Prostate gland (tissue), 2 donors: ENCODE measurements at regions not wholly inside any gene's neighbourhood (a gene's known extent, or its start where the extent isn't known, plus 50 kb on each side); places are given as distances from the start of the nearest gene placed in this dataset.

Experiments used
- CTCF ChIP-seq, 4 experiments: fragments of 200-600 bp in 2 of 4; fragments of 450-650 bp in 2 of 4; sonication (generic) in 2 of 4; IDR thresholded peaks; 1 replicate in 3 of 4; 2 replicates in 1 of 4; pipeline ENCODE4 v1.5.1; 2016 to 2019; ENCODE audit warnings: antibody characterized with exemption in 4 of 4, mild to moderate bottlenecking in 2 of 4, moderate library complexity in 2 of 4
- POLR2AphosphoS5 ChIP-seq: sonication (generic); formaldehyde crosslinking; IDR thresholded peaks from one replicate; pipeline ENCODE4 v1.6.1; 2017; ENCODE audit warnings: antibody characterized with exemption

- TF ChIP-seq CTCF (IDR thresholded peaks at IDR 0.05) (no peak), POLR2AphosphoS5 (no peak)
Measured at GRCh38 chr5:13251623-13252376, 692.7 kb downstream of the DNAH5 start.
